ENCODE measurements at regions not wholly inside any gene's neighbourhood (a gene's known extent, or its start where the extent isn't known, plus 50 kb on each side); places are given as distances from the start of the nearest gene placed in this dataset.

DNA sequence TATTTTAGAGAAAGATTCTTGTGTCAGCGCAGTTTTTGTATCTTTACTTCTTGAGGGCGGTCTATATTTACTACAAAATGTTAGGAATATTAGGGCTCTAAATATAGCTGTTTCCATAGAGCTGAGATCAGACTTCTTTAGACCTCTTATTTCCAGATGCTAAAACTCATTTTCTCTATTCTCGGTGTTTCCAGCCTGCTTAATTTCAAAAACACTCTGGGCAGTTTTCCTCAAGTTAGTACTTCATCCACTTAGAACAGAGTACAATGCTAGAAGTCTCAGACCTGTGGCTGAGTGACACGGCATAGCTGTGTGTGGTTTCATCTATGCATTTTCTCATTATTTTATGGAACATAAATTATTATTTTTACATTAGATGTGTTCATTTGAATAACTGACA is 346.6 kb downstream of the PABPC4L start (continued):
- TF ChIP-seq CTCF (IDR thresholded peaks at IDR 0.05), result no peak
- TF ChIP-seq, protein P1, sequence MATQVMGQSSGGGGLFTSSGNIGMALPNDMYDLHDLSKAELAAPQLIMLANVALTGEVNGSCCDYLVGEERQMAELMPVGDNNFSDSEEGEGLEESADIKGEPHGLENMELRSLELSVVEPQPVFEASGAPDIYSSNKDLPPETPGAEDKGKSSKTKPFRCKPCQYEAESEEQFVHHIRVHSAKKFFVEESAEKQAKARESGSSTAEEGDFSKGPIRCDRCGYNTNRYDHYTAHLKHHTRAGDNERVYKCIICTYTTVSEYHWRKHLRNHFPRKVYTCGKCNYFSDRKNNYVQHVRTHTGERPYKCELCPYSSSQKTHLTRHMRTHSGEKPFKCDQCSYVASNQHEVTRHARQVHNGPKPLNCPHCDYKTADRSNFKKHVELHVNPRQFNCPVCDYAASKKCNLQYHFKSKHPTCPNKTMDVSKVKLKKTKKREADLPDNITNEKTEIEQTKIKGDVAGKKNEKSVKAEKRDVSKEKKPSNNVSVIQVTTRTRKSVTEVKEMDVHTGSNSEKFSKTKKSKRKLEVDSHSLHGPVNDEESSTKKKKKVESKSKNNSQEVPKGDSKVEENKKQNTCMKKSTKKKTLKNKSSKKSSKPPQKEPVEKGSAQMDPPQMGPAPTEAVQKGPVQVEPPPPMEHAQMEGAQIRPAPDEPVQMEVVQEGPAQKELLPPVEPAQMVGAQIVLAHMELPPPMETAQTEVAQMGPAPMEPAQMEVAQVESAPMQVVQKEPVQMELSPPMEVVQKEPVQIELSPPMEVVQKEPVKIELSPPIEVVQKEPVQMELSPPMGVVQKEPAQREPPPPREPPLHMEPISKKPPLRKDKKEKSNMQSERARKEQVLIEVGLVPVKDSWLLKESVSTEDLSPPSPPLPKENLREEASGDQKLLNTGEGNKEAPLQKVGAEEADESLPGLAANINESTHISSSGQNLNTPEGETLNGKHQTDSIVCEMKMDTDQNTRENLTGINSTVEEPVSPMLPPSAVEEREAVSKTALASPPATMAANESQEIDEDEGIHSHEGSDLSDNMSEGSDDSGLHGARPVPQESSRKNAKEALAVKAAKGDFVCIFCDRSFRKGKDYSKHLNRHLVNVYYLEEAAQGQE (IDR thresholded peaks at IDR 0.05; ENCODE audit: low read depth, low read length), result no peak
- TF ChIP-seq RAD21 (IDR thresholded peaks at IDR 0.05; ENCODE audit: low read length), result no peak
- TF ChIP-seq EP300 (IDR thresholded peaks at IDR 0.05; ENCODE audit: borderline replicate concordance in 1 of 2, low read depth in 1 of 2, low read length in 1 of 2), result no peak
- TF ChIP-seq TEAD4 (IDR thresholded peaks at IDR 0.05; ENCODE audit: borderline replicate concordance, insufficient read depth), result no peak
- no peak for TF ChIP-seq MEF2A (IDR thresholded peaks at IDR 0.05; ENCODE audit: borderline replicate concordance, low read depth)
- TF ChIP-seq SIN3A (IDR thresholded peaks at IDR 0.05; ENCODE audit: borderline replicate concordance, low read depth, low read length), result no peak

DNA sequence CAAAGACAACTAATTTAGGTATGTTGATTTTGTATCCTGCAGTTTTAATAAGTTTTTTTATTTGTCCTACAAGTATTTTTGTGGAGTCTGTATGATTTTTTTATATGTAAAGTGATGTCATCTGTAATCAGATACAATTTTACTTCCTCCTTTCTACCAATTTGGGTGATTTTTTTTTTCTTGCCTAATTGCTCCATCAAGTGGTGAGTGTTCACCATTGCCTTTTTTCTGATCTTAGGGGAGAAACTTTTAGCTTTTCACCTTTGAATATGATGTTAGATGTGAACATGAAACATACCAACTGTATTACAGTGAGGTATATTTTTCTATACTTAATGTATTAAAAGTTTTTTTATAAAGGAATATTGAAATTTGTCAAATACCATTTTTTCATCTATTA is 362.3 kb downstream of the PABPC4L start:
- Histone ChIP-seq H3K27ac (ENCODE audit: low read depth in 2 of 2, low read length in 1 of 2) (no peak overlapping the region), H3K9me2 (no peaks in the 10 kb centered on the region), H3K79me2 (ENCODE audit: insufficient read depth) (no peaks in the 10 kb centered on the region), H3K9me3 (peaks cover 6% of the 10 kb centered on the region; the same call in 1 of the 2 replicates), H3K9ac (no peak overlapping the region), H3F3A (replicated peaks; ENCODE audit: insufficient read depth) (no peaks in the 10 kb centered on the region), H3K36me3 (replicated peaks in 1 of 2; ENCODE audit: control insufficient read depth in 1 of 2, insufficient read depth in 2 of 2, low read length in 1 of 2) (no peaks in the 10 kb centered on the region), H3K27me3 (ENCODE audit: insufficient read depth) (no peaks in the 10 kb centered on the region), H4K20me1 (ENCODE audit: insufficient read depth) (no peaks in the 10 kb centered on the region), H2AFZ (ENCODE audit: low read depth) (no peak overlapping the region), H3K4me3 (ENCODE audit: low read depth in 2 of 2, low read length in 1 of 2) (no peak overlapping the region), H3K4me2 (no peak overlapping the region), H3K4me1 (ENCODE audit: control insufficient read depth in 1 of 2, insufficient read depth in 2 of 2, low read depth in 1 of 2, low read length in 1 of 2) (no peaks in the 10 kb centered on the region; a peak in 1 of 4 replicates)
- DNase-seq, result no peak
- CTCF ChIA-PET, result no interaction called here
- POLR2A ChIA-PET, result no interaction called here
- no peak for TF ChIP-seq MEF2A (IDR thresholded peaks at IDR 0.05; ENCODE audit: borderline replicate concordance, low read depth)
- TF ChIP-seq CTCF (IDR thresholded peaks at IDR 0.05), result peak; percentile 26; the same call in 1 of the 2 replicates
